Endothelial cell of umbilical vein (primary cell): ENCODE measurements at regions not wholly inside any gene's neighbourhood (a gene's known extent, or its start where the extent isn't known, plus 50 kb on each side); places are given as distances from the start of the nearest gene placed in this dataset.

ENCODE experiments used
- BruUV-seq: library from RNA; stranded (reverse); fragments of 400-500 nt; replicated peaks from 2 replicates; lab custom pipeline; 2021; lab: Mats Ljungman, UMichigan
- CTCF ChIA-PET: fragments of 300-600, 350-600 bp; sonication (Branson Sonifier 250); formaldehyde crosslinking; loops from one replicate; lab custom pipeline; 2021; ENCODE audit warnings: antibody characterized with exemption, inconsistent platforms; lab: Charles Lee
- POLR2A ChIA-PET: fragments of 300-600, 350-600 bp; sonication (Branson Sonifier 250); formaldehyde crosslinking; loops from one replicate; lab custom pipeline; 2021; ENCODE audit warnings: antibody characterized with exemption, inconsistent platforms; lab: Charles Lee
- DNase-seq: peaks from one replicate; pipeline ENCODE4 v3.0.0-alpha.2; 2011; ENCODE audit warnings: low read depth, low spot score
- FAIRE-seq: peaks from 2 replicates; lab custom pipeline; 2011; peaks lifted over from hg19 to GRCh38; lab: Jason Lieb, UNC
- H2AFZ ChIP-seq: 2 replicates; pipeline ENCODE4 v1.6.0; 2012; ENCODE audit warnings: low read depth, low read length, control low read depth, inconsistent platforms
- H3K27ac ChIP-seq: 2 replicates; pipeline ENCODE4 v1.5.1; 2011; ENCODE audit warnings: low read depth, mild to moderate bottlenecking, control low read depth, low read length, moderate library complexity; ENCODE audit not compliant: insufficient read depth
- H3K27me3 ChIP-seq, 2 experiments: 2 replicates each; pipeline versions ENCODE4 v1.6.0 to v1.6.1; 2011; ENCODE audit warnings: low read length in 2 of 2, mixed read lengths in 1 of 2; ENCODE audit not compliant: control insufficient read depth in 2 of 2, insufficient read depth in 2 of 2
- H3K36me3 ChIP-seq, 2 experiments: 2 replicates in 1 of 2; 3 replicates in 1 of 2; pipeline ENCODE4 v1.5.1; 2011; ENCODE audit warnings: low read length in 2 of 2, mild to moderate bottlenecking in 1 of 2, moderate library complexity in 1 of 2; ENCODE audit not compliant: control insufficient read depth in 2 of 2, insufficient read depth in 2 of 2; ENCODE audit errors: extremely low read depth in 1 of 2
- H3K4me1 ChIP-seq: 3 replicates; pipeline ENCODE4 v1.5.1; 2011; ENCODE audit warnings: mild to moderate bottlenecking, low read length; ENCODE audit not compliant: control insufficient read depth, insufficient read depth; ENCODE audit errors: extremely low read depth
- H3K4me2 ChIP-seq: 2 replicates; pipeline ENCODE4 v1.6.1; 2011; ENCODE audit warnings: low read length, control low read depth, mixed read lengths; ENCODE audit not compliant: insufficient read depth
- H3K4me3 ChIP-seq, 3 experiments: fragments of 200-600 bp in 1 of 3; sonication (generic), shearing (Covaris generic) in 1 of 3; replicated peaks in 1 of 3; 2 replicates each; pipeline ENCODE4 v1.5.1; 2011 to 2016; ENCODE audit warnings: control low read depth in 3 of 3, low read length in 3 of 3, mild to moderate bottlenecking in 2 of 3, inconsistent platforms in 1 of 3, low read depth in 1 of 3, moderate library complexity in 1 of 3; ENCODE audit not compliant: insufficient read depth in 1 of 3
- H3K79me2 ChIP-seq: 2 replicates; pipeline ENCODE4 v1.6.0; 2012; ENCODE audit warnings: low read length, inconsistent platforms; ENCODE audit not compliant: control insufficient read depth, insufficient read depth
- H3K9ac ChIP-seq: replicated peaks from 2 replicates; pipeline ENCODE3; 2011; ENCODE audit warnings: low read length, control low read depth; ENCODE audit not compliant: insufficient read depth; ENCODE audit errors: extremely low read depth
- H3K9me1 ChIP-seq: replicated peaks from 3 replicates; pipeline ENCODE4 v1.6.0; 2011; ENCODE audit warnings: mild to moderate bottlenecking, low read length; ENCODE audit not compliant: control insufficient read depth, insufficient read depth; ENCODE audit errors: extremely low read depth
- H3K9me3 ChIP-seq: replicated peaks from 2 replicates; pipeline ENCODE4 v1.5.1; 2012; ENCODE audit warnings: low read length, inconsistent platforms; ENCODE audit not compliant: control insufficient read depth, insufficient read depth
- H4K20me1 ChIP-seq: replicated peaks from 2 replicates; pipeline ENCODE3; 2011; ENCODE audit warnings: mild to moderate bottlenecking, low read length; ENCODE audit not compliant: control insufficient read depth, insufficient read depth; ENCODE audit errors: extremely low read depth
- EZH2 ChIP-seq: IDR thresholded peaks from 2 replicates; pipeline ENCODE4 v1.6.1; 2012; ENCODE audit warnings: borderline replicate concordance, low read depth, mild to moderate bottlenecking, moderate library complexity, low read length, inconsistent platforms; ENCODE audit not compliant: severe bottlenecking
- POLR2A ChIP-seq: IDR thresholded peaks from 2 replicates; pipeline ENCODE4 v1.6.1; 2012; ENCODE audit warnings: low read depth, mild to moderate bottlenecking, control low read depth, low read length
- POLR2AphosphoS5 ChIP-seq: IDR thresholded peaks from 2 replicates; pipeline ENCODE4 v1.6.1; 2012; ENCODE audit warnings: low read depth, mild to moderate bottlenecking, control low read depth, low read length, moderate library complexity; ENCODE audit not compliant: insufficient read depth
- dilution Hi-C: fragments of 300-500 bp; cut with MboI; formaldehyde crosslinking; loops from one replicate; pipeline ENCODE4 v1.15.0; 2019; ENCODE audit warnings: low sequenced_read_pairs; ENCODE audit not compliant: extremely low pct_ligation_motif_present
- intact Hi-C: fragments of 100-400 bp; cut with micrococcal nuclease; formaldehyde crosslinking; loops from one replicate; pipeline ENCODE4 v1.10.0; 2022
- TF ChIP-seq, protein P1 (sequence below), 2 donors: IDR thresholded peaks; 1 replicate in 1 of 2; 2 replicates in 1 of 2; pipeline ENCODE4 v1.5.1; 2011; ENCODE audit warnings: low read length in 2 of 2, mild to moderate bottlenecking in 2 of 2, moderate library complexity in 2 of 2, control low read depth in 1 of 2, inconsistent platforms in 1 of 2, low read depth in 1 of 2; ENCODE audit not compliant: insufficient read depth in 1 of 2; ENCODE audit errors: extremely low read depth in 1 of 2
- TF ChIP-seq, protein P2 (sequence below): IDR thresholded peaks from 2 replicates; pipeline ENCODE4 v1.6.1; 2011; ENCODE audit not compliant: insufficient read depth, insufficient read length

DNA sequence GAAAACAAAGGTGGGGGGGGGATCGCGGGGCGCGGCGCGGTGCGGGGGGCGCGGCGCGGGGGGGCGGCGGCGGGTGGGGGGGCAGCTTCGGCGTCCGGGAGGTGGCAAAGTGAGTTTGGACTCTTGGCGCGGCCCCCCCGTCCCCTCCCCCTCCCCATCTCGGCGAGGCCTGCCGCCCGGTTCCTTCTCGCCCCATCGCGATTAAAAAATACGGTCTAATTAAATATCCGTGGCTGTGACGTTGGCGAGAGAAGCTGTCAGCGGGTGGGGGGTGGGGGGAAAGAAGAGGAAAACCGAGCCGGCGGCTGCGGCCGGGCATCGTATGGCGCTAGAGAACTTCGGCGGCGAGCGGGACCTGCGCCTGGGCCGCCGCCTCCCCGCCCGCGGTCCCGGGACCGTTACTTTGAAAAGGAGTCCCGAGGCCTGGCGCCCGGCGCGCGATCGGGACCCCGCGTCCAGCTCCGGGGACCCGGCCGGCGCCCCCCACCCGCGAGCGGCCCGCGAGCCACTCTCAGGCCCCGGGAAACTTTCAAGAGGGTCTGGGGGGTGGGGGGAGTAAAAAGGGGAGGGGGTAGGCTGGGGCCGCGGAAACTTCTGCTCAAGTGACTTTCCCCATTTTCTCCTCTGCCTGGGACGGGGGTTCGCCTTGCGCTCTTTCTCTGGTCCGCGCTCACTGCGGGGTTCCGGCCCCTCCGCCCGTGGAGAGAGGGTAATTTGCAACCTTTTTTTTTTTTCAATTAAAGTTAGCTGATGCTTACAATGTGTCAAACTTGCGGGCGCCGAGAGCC, 146.3 kb upstream of the ZNF536 start:
- FAIRE-seq (no peak), DNase-seq (no peak)
- Histone ChIP-seq H4K20me1 (no peaks in the 10 kb centered on the region), H3K27me3 (peaks cover 42 to 69% of the 10 kb centered on the region in 2 experiments), H3K9me1 (no peaks in the 10 kb centered on the region), H2AFZ (no peak overlapping the region), H3K4me1 (no peaks in the 10 kb centered on the region), H3K27ac (no peak overlapping the region), H3K4me2 (no peak overlapping the region), H3K4me3 (no peak overlapping the region), H3K9me3 (no peaks in the 10 kb centered on the region), H3K36me3 (no peaks in the 10 kb centered on the region), H3K9ac (no peak overlapping the region), H3K79me2 (no peaks in the 10 kb centered on the region)
- dilution Hi-C loops = no loop called here
- BruUV-seq = no TSS peak
- CTCF ChIA-PET = no interaction called here
- intact Hi-C loops = no loop called here
- no peak for TF ChIP-seq POLR2AphosphoS5
- peak; percentile 31 for TF ChIP-seq EZH2
- TF ChIP-seq, protein P1, sequence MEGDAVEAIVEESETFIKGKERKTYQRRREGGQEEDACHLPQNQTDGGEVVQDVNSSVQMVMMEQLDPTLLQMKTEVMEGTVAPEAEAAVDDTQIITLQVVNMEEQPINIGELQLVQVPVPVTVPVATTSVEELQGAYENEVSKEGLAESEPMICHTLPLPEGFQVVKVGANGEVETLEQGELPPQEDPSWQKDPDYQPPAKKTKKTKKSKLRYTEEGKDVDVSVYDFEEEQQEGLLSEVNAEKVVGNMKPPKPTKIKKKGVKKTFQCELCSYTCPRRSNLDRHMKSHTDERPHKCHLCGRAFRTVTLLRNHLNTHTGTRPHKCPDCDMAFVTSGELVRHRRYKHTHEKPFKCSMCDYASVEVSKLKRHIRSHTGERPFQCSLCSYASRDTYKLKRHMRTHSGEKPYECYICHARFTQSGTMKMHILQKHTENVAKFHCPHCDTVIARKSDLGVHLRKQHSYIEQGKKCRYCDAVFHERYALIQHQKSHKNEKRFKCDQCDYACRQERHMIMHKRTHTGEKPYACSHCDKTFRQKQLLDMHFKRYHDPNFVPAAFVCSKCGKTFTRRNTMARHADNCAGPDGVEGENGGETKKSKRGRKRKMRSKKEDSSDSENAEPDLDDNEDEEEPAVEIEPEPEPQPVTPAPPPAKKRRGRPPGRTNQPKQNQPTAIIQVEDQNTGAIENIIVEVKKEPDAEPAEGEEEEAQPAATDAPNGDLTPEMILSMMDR (IDR thresholded peaks at IDR 0.05; ENCODE audit: extremely low read depth in 1 of 2, insufficient read depth in 1 of 2, low read depth in 1 of 2, low read length in 2 of 2) = no peak
- TF ChIP-seq, protein P2, sequence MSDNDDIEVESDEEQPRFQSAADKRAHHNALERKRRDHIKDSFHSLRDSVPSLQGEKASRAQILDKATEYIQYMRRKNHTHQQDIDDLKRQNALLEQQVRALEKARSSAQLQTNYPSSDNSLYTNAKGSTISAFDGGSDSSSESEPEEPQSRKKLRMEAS = no peak
- TF ChIP-seq POLR2A = no peak
- POLR2A ChIA-PET = no interaction called here
